Natural killer cell treated with Interleukin-12 subunit alpha and Interleukin-12 subunit beta and Interleukin-15 and Interleukin-18, amount 100 ng/mL, for 72 hours (primary cell): ENCODE measurements at regions not wholly inside any gene's neighbourhood (a gene's known extent, or its start where the extent isn't known, plus 50 kb on each side); places are given as distances from the start of the nearest gene placed in this dataset.

ENCODE experiments used
- ATAC-seq, 2 donors: fragments of 150-1000 bp; cut with Tn5 transposase in 1 of 2; sonication (Bioruptor Pico), chemical (Tn5 transposase) in 1 of 2; 2 replicates each; pipeline ENCODE4 v1.10.0; 2021
- DNase-seq: peaks from one replicate; pipeline ENCODE4 v3.0.0; 2022; ENCODE audit warnings: low spot score
- H3K27ac Mint-ChIP-seq, 2 donors: 1 replicate in 1 of 2; 2 replicates in 1 of 2; pipeline ENCODE4 v1.8.0; 2022; ENCODE audit warnings: mixed read lengths in 2 of 2, mild to moderate bottlenecking in 1 of 2, moderate library complexity in 1 of 2
- H3K27me3 Mint-ChIP-seq, 2 donors: 1 replicate in 1 of 2; 2 replicates in 1 of 2; pipeline ENCODE4 v1.8.0; 2022; ENCODE audit warnings: mixed read lengths in 2 of 2
- H3K36me3 Mint-ChIP-seq: one replicate; pipeline ENCODE4 v1.8.0; 2022; ENCODE audit warnings: mixed read lengths
- H3K4me1 Mint-ChIP-seq, 2 donors: 1 replicate in 1 of 2; 2 replicates in 1 of 2; pipeline ENCODE4 v1.8.0; 2022; ENCODE audit warnings: low read depth in 2 of 2, mixed read lengths in 2 of 2, mild to moderate bottlenecking in 1 of 2
- H3K4me3 Mint-ChIP-seq: one replicate; pipeline ENCODE4 v1.8.0; 2022; ENCODE audit warnings: mixed read lengths
- H3K9me3 Mint-ChIP-seq: 2 replicates; pipeline ENCODE4 v1.8.0; 2022; ENCODE audit warnings: mixed read lengths

DNA sequence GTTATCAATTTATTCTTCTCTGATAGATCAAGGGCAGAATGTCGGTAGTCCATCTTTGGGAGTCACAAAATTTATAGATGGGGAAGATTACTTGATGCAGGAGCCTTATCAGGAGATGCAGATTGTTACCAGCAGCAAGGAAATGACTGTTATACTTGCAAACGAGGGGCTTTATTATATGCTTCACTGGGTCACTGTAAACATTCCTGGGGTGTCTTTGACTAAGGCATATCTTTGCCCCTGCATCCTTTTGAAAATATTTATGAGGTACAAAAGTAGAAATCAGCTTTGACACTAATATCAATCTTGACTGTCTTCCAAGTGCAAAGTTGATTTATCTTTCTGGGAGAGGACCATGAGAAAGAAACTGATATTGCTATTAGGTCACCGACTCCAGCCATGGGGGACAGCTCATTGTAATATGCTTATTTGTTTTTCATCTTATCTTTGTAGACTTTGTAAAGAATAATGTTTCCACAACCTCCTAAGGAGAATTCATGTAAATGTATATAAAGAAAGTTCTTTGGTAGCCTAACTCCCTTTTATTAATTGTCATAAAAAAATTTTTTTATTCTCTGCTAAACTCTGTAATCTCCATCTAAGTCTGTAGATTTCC lies 177.3 kb upstream of the EMCN start:
- no peaks in the 10 kb centered on the region for H3K4me1 Mint-ChIP-seq
- H3K36me3 Mint-ChIP-seq: no peaks in the 10 kb centered on the region
- peaks cover 5 to 7% of the 10 kb centered on the region in 2 donors for H3K27me3 Mint-ChIP-seq
- no peak for DNase-seq
- no peaks in the 10 kb centered on the region for H3K9me3 Mint-ChIP-seq
- no peak overlapping the region for H3K27ac Mint-ChIP-seq
- H3K4me3 Mint-ChIP-seq: no peak overlapping the region
- ATAC-seq: no peak

DNA sequence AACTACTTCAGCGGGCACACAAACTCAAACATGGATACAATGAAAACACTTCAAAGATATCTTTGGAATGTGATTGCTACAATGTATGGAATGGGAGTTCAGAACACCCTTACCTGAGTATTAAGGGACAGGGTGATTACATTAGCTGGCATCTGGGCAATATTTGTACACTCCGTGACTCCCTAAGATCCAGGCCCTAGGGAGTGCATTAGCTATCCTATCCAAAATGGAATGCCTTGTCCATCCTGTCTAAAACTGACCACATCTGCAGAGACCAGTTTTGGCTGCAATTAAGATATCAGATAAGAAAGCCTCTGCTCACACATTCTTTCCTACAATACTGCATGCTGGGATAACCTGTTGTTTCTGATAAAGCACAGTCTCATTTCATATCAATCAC lies 176.6 kb upstream of the EMCN start:
- ATAC-seq (no peak), DNase-seq (no peak)
- Mint-ChIP-seq H3K9me3 (no peaks in the 10 kb centered on the region), H3K4me3 (no peak overlapping the region), H3K27me3 (peaks cover 5 to 7% of the 10 kb centered on the region in 2 donors), H3K4me1 (no peaks in the 10 kb centered on the region), H3K27ac (no peak overlapping the region), H3K36me3 (no peaks in the 10 kb centered on the region)

DNA sequence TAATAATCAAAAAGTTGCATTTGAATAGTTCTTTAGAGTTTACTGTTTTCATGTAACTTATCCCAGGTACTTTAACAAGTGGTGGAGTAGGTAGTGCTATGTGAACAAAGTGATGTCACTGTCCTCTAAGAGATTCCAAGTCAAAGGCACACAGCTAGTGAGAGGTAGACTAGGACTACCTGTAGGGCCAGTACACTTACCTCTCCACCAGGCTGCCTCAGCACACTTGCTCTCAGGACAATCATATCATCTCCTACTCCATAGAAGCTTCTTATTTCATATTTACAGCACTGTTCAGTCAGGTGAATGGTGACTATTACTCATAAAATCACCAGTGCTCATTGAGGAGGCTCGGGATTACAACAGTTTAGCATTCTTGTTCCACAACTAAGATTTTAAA lies 173.0 kb upstream of the EMCN start:
- Mint-ChIP-seq H3K4me1 (no peaks in the 10 kb centered on the region), H3K27ac (no peak overlapping the region), H3K36me3 (no peaks in the 10 kb centered on the region), H3K27me3 (peaks cover 0 to 2% of the 10 kb centered on the region in 2 donors), H3K4me3 (no peak overlapping the region), H3K9me3 (no peaks in the 10 kb centered on the region)
- DNase-seq (no peak), ATAC-seq (no peak)

DNA sequence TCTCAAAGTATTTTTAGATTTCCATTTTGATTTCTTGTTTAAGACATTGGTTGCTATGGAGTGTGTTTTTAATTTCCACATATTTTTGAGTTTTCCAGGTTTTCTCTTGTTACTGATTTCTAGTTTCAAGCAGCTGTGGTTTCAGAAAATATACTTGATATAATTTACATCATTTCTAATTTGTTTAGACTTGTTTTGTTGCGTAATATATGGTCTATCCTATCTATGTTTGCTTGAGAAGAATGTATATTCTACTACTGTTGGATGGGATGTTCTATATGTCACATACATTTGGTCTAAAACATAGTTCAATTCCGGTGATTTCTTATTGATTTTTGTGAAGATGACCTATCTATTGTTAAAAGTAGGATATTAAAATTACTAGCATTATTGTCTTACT lies 170.5 kb upstream of the EMCN start:
- Mint-ChIP-seq H3K27ac (no peak overlapping the region), H3K4me1 (no peaks in the 10 kb centered on the region), H3K4me3 (no peak overlapping the region), H3K36me3 (peaks cover 6% of the 10 kb centered on the region), H3K27me3 (peaks cover 3 to 7% of the 10 kb centered on the region in 2 donors), H3K9me3 (no peaks in the 10 kb centered on the region)
- DNase-seq (no peak), ATAC-seq (no peak)

DNA sequence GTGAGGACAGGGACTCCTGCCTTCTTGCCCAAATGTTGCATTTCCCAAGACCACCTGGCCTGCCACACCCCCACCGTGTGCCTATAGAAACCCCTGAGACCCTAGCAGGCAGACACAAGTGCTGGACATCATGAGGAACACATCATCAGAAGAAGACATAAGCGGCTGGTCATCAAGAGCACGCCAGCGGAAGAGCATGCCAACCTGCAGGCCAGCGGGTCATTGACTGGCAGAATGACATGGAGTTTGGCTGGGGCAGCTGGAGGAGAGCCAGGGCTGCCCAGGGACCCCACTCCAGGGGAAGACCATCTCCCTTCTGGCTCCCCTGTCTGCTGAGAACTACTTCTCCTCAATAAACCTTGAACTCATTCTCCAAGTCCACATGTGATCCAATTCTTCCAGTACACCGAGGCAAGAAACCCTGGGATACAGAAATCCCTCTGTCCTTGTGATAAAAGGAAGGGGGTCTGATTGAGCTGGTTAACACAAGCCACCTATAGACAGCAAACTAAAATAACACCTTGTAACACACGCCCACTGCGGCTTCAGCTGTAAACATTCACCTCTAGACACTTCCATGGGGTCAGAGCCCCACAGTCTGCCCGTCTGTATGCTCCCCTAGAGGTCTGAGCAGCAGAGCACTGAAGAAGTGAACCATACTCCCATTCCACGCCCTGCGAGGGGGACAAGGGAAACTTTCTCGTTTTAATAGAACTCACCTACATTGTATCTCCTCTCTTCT lies 164.8 kb upstream of the EMCN start:
- Mint-ChIP-seq H3K27me3 (peaks cover 3 to 7% of the 10 kb centered on the region in 2 donors), H3K9me3 (no peaks in the 10 kb centered on the region), H3K36me3 (peaks cover 6% of the 10 kb centered on the region), H3K27ac (no peak overlapping the region), H3K4me1 (no peaks in the 10 kb centered on the region), H3K4me3 (no peak overlapping the region)
- no peak for DNase-seq
- no peak for ATAC-seq

DNA sequence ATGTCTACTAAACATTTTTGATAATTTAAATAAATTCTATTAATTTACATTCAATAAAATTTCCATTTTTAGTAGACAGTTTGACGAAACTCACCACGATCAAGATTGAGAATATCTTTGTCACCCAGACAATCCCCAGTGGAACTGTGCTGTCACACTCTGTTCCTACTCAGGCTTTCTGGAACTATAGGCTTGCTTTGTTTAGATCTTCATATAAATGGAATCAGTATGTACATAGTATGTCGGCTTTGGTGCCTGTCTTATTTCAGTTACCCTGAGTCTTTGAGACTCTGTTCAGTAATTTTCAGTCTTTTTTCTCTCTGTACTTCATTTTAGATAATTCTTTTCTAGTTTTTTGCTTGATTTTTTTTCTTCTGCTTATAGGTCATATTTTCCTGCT lies 163.5 kb upstream of the EMCN start:
- DNase-seq (no peak), ATAC-seq (no peak)
- H3K27me3 Mint-ChIP-seq: peaks cover 3 to 7% of the 10 kb centered on the region in 2 donors
- no peak overlapping the region for H3K27ac Mint-ChIP-seq
- no peaks in the 10 kb centered on the region for H3K4me1 Mint-ChIP-seq
- H3K4me3 Mint-ChIP-seq: no peak overlapping the region
- H3K36me3 Mint-ChIP-seq: peaks cover 6% of the 10 kb centered on the region
- H3K9me3 Mint-ChIP-seq: no peaks in the 10 kb centered on the region

DNA sequence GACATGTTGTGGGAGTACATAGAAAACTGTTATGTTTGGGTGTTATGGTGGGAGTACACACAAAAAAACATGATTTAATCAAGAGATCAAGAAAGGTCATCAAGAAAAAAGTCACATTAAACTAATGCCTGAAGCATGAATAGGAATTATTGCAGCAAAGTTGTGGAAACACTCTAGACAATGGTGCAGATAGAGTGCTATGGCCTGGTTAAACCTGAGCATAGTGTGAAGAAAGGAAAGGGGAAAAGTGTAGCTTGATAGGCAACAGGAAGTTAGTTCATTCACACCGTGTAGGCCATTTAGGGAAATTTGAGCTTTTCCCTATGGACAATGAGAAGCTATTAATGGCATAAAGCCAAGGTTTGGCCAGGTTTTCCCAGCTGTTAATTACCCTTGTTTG lies 162.1 kb upstream of the EMCN start:
- no peak for DNase-seq
- no peak overlapping the region for H3K27ac Mint-ChIP-seq
- no peak overlapping the region for H3K4me3 Mint-ChIP-seq
- no peaks in the 10 kb centered on the region for H3K9me3 Mint-ChIP-seq
- H3K36me3 Mint-ChIP-seq: peaks cover 3% of the 10 kb centered on the region
- peaks cover 0 to 7% of the 10 kb centered on the region in 2 donors for H3K27me3 Mint-ChIP-seq
- H3K4me1 Mint-ChIP-seq: no peaks in the 10 kb centered on the region
- ATAC-seq: no peak

DNA sequence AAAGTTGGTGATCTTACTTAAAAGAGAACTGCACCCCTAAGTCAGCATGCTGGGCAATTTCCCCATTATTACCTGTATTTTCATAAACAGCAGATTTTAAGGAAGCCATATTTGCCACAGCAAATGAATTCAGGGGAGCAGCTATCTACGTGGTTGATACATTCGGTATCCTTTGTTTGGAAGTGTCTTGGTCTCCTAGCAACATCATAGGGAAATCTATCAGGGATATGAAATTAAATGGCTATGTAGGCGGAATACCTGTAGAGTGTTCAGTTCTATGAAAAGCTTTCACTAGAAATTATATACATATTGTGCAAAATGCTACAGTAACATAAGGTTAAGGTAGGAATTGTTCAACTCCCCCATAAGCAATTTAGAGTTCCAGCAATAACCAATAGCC lies 157.2 kb upstream of the EMCN start:
- ATAC-seq: no peak
- H3K9me3 Mint-ChIP-seq: no peaks in the 10 kb centered on the region
- H3K4me3 Mint-ChIP-seq: no peak overlapping the region
- H3K27me3 Mint-ChIP-seq: no peaks in the 10 kb centered on the region
- no peak overlapping the region for H3K27ac Mint-ChIP-seq
- H3K4me1 Mint-ChIP-seq: no peaks in the 10 kb centered on the region
- H3K36me3 Mint-ChIP-seq: no peaks in the 10 kb centered on the region
- DNase-seq: no peak

DNA sequence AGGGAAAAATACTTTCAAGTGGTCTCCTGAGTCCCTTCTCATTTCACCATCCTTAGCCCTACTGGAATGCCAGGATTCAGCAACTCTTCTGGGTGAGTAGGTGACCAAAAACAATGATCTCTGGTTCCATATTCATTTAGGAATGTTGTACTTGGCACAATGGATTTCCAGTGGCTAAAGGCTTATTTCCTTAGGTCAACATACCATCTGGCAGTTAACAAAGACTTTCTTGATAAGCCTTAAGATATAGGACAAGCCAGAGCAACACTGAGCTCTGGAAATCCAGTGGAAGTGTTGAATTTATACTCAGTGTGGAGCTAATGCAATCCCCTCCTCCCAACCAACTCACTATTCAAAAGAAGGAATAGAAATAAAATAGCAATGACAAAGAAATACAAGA lies 139.4 kb upstream of the EMCN start:
- no peaks in the 10 kb centered on the region for H3K9me3 Mint-ChIP-seq
- H3K4me1 Mint-ChIP-seq: no peaks in the 10 kb centered on the region
- H3K27ac Mint-ChIP-seq: no peak overlapping the region
- DNase-seq: no peak
- no peaks in the 10 kb centered on the region for H3K36me3 Mint-ChIP-seq
- peaks cover 0 to 3% of the 10 kb centered on the region in 2 donors for H3K27me3 Mint-ChIP-seq
- no peak for ATAC-seq
- H3K4me3 Mint-ChIP-seq: no peak overlapping the region

DNA sequence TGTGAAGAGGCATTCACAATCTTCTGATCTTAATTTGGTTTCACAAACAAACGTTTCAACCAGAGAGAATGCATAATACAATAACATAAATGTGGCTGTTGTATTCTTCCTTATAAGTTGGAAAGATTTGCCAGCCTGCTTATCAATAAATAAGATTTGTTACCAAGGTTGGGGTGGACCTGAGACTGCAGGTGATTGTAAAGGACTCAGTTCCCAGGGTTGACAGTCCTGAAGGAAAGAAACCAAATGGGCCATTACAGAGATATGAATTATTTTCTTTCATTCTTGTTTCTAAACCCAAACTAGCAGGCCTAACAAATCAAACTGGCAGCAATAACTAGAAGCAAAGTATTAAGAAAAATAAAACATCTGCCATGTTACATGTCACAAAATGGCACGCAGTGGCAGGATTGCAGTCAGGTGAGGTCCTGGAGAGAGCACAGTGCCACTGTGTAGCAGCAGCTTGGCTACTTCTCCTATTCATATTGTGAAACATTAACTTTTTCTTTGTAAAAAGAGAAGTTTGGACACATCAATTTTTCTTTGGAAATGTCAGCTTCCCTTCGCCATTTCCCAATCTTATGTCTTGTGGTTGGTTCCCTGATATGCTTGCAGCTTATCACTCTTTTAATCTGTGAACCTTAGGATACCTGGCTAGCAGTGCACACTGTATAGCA lies 133.8 kb upstream of the EMCN start:
- Mint-ChIP-seq H3K4me1 (no peaks in the 10 kb centered on the region), H3K36me3 (no peaks in the 10 kb centered on the region), H3K4me3 (no peak overlapping the region), H3K27me3 (no peaks in the 10 kb centered on the region), H3K27ac (no peak overlapping the region), H3K9me3 (no peaks in the 10 kb centered on the region)
- no peak for DNase-seq
- no peak for ATAC-seq

DNA sequence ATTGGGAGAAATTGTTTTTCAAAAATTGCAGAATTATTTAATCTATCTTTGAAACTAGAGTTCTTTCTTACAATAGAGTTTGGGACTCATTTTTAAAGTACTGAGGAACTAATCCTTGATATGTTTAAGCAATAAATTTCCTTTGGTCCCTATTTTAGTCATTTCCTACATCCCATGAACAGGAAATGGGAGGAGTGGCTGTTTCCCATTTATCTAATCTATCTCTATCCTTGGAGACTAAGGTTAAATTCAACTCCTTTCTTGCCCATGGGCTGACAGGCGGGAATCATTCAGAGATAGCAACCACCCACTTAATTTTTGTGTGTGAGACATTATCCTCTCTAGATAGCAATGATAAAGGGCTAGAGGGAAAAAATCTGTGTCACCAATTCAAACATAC lies 131.6 kb upstream of the EMCN start:
- ATAC-seq (no peak), DNase-seq (no peak)
- no peak overlapping the region for H3K4me3 Mint-ChIP-seq
- H3K27ac Mint-ChIP-seq: no peak overlapping the region
- H3K27me3 Mint-ChIP-seq: peaks cover 0 to 2% of the 10 kb centered on the region in 2 donors
- H3K9me3 Mint-ChIP-seq: no peaks in the 10 kb centered on the region
- H3K36me3 Mint-ChIP-seq: no peaks in the 10 kb centered on the region
- H3K4me1 Mint-ChIP-seq: no peaks in the 10 kb centered on the region

DNA sequence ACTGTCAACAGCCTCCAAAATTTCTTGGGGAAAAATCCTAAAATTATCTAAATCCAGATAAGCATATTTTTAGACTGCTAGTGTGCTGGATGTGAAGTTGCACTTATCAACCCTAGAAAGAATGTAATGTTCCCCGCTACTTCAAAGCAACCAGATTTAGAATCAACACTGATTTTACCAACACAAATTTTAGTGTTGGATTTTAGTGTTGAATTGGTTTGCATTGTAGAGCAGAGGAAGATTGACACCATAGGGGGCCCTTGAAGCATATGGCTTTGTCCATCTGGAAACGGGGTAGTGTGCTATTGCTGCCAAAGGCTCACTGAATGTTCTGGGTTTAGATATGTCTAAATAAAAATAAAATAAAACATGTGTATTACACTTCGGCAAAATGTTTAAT lies 126.3 kb upstream of the EMCN start:
- Mint-ChIP-seq H3K4me3 (no peak overlapping the region), H3K27ac (no peak overlapping the region), H3K4me1 (no peaks in the 10 kb centered on the region), H3K27me3 (peaks cover 0 to 2% of the 10 kb centered on the region in 2 donors), H3K9me3 (no peaks in the 10 kb centered on the region), H3K36me3 (no peaks in the 10 kb centered on the region)
- DNase-seq (no peak), ATAC-seq (no peak)

DNA sequence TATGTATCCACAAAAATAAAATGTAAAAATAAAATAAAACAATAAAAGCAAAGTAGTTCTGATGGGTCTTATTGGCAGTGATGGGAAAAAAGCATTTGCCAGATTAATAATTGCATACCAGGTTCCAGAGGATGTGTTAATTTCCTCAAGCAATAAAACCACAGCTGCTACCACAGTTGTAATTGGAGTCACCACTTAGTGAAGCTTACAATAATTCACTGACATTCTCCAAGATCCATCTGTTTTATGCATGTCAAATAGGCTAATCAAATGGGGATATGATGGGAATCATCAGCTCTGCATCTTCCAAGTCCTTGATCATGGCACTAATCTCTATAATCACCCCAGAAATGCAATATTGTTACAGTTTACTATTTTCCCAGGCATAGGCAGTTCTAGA lies 123.5 kb upstream of the EMCN start:
- Mint-ChIP-seq H3K27me3 (peaks cover 2 to 4% of the 10 kb centered on the region in 2 donors), H3K36me3 (peaks cover 6% of the 10 kb centered on the region), H3K4me1 (no peaks in the 10 kb centered on the region), H3K27ac (no peak overlapping the region), H3K9me3 (no peaks in the 10 kb centered on the region), H3K4me3 (no peak overlapping the region)
- no peak for ATAC-seq
- DNase-seq: no peak

DNA sequence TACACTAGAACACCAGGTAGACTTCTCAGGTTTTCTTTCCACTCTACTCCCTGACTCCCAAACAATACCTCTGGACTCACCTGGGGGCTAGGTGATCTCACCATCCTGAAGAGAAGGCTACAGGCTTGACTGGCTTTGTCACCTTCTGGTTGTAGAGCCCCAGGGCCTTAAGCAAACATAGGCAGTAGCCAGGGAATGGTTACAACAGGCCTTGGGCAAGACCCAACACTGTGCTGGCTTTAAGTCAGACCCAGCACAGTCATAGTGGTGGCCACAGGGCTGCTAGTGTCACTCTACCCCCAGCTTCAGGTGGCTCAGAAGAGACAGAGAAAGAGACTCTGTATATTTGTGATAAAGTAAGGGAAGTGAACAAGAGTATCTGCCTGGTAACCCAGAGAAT lies 118.1 kb upstream of the EMCN start:
- ATAC-seq (peak in 1 of 2 donors; percentile 15), DNase-seq (no peak)
- Mint-ChIP-seq H3K36me3 (peaks cover 6% of the 10 kb centered on the region), H3K27ac (no peak overlapping the region), H3K27me3 (peaks cover 0 to 5% of the 10 kb centered on the region in 2 donors), H3K4me1 (no peaks in the 10 kb centered on the region), H3K9me3 (no peaks in the 10 kb centered on the region), H3K4me3 (no peak overlapping the region)
